Uterus (tissue), 3 donors: ENCODE measurements at regions not wholly inside any gene's neighbourhood (a gene's known extent, or its start where the extent isn't known, plus 50 kb on each side); places are given as distances from the start of the nearest gene placed in this dataset.

ENCODE experiments used
- DNase-seq, 2 donors: peaks; one replicate each; pipeline ENCODE4 v3.0.0-alpha.2; 2019 to 2020
- H3K27ac ChIP-seq, 2 donors: fragments of 200-600 bp; sonication (generic); 1 replicate in 1 of 2; 2 replicates in 1 of 2; pipeline ENCODE4 v1.5.1; 2016 to 2018
- H3K27me3 ChIP-seq, 2 donors: fragments of 200-600 bp; sonication (generic); one replicate each; pipeline ENCODE4 v1.5.1; 2018 to 2019; ENCODE audit warnings: control low read depth in 1 of 2
- H3K36me3 ChIP-seq, 2 donors: fragments of 200-600 bp; sonication (generic); one replicate each; pipeline ENCODE4 v1.5.1; 2019; ENCODE audit warnings: control low read depth in 1 of 2
- H3K4me1 ChIP-seq, 2 donors: fragments of 200-600 bp; sonication (generic); one replicate each; pipeline ENCODE4 v1.5.1; 2018 to 2019; ENCODE audit warnings: control low read depth in 1 of 2
- H3K4me3 ChIP-seq, 2 donors: fragments of 200-600 bp; sonication (generic); 1 replicate in 1 of 2; 2 replicates in 1 of 2; pipeline ENCODE4 v1.5.1; 2018 to 2019; ENCODE audit warnings: mild to moderate bottlenecking in 1 of 2
- H3K9me3 ChIP-seq, 2 donors: fragments of 200-600 bp; sonication (generic); one replicate each; pipeline ENCODE4 v1.5.1; 2019; ENCODE audit warnings: control low read depth in 1 of 2
- POLR2A ChIP-seq, 2 donors: fragments of 450-650 bp; IDR thresholded peaks; one replicate each; pipeline ENCODE4 v1.6.1; 2016; ENCODE audit warnings: antibody characterized with exemption in 2 of 2, mild to moderate bottlenecking in 1 of 2, moderate library complexity in 1 of 2
- intact Hi-C: fragments of 100-400 bp; cut with DNase I; formaldehyde crosslinking; loops from one replicate; pipeline ENCODE4 v1.15.1; 2023; ENCODE audit warnings: low total_unique reads
- TF ChIP-seq, protein P1 (sequence below), 4 experiments: fragments of 200-600 bp in 2 of 4; fragments of 450-650 bp in 2 of 4; sonication (generic) in 2 of 4; IDR thresholded peaks; one replicate each; pipeline ENCODE4 v1.5.1; 2016 to 2019; ENCODE audit warnings: antibody characterized with exemption in 4 of 4, mild to moderate bottlenecking in 2 of 4, moderate library complexity in 1 of 4
- donor health status: DM: yes; HTN: yes; CAD: no.

DNA sequence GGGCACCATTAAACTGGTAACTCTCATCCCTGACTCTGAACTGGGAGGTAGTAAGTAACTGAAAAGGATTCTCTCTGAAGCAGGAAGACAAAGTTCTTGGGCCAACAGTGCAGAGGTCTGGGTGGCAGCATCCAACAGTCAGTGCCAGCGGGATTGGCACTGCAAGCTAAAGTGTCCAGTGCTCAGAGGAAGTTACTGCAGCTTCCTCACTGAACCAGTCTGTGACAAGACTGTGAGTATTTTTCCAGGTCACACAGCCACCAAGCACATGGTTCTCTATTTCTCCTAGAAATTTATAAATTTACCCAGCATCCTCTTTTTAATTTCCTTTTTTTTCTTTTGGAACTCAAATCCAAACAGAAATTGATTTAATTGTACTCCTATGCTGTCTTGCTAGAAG is 81.6 kb upstream of the FAR2 start:
- H3K27ac ChIP-seq, result no peak overlapping the region
- H3K9me3 ChIP-seq, result no peaks in the 10 kb centered on the region
- no peaks in the 10 kb centered on the region for H3K27me3 ChIP-seq
- no peak for DNase-seq
- no peak for TF ChIP-seq POLR2A (IDR thresholded peaks at IDR 0.05)
- TF ChIP-seq, protein P1, sequence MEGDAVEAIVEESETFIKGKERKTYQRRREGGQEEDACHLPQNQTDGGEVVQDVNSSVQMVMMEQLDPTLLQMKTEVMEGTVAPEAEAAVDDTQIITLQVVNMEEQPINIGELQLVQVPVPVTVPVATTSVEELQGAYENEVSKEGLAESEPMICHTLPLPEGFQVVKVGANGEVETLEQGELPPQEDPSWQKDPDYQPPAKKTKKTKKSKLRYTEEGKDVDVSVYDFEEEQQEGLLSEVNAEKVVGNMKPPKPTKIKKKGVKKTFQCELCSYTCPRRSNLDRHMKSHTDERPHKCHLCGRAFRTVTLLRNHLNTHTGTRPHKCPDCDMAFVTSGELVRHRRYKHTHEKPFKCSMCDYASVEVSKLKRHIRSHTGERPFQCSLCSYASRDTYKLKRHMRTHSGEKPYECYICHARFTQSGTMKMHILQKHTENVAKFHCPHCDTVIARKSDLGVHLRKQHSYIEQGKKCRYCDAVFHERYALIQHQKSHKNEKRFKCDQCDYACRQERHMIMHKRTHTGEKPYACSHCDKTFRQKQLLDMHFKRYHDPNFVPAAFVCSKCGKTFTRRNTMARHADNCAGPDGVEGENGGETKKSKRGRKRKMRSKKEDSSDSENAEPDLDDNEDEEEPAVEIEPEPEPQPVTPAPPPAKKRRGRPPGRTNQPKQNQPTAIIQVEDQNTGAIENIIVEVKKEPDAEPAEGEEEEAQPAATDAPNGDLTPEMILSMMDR (IDR thresholded peaks at IDR 0.05), result no peak
- no peaks in the 10 kb centered on the region for H3K4me1 ChIP-seq
- intact Hi-C loops, result no loop called here
- no peak overlapping the region for H3K4me3 ChIP-seq
- H3K36me3 ChIP-seq, result no peaks in the 10 kb centered on the region

DNA sequence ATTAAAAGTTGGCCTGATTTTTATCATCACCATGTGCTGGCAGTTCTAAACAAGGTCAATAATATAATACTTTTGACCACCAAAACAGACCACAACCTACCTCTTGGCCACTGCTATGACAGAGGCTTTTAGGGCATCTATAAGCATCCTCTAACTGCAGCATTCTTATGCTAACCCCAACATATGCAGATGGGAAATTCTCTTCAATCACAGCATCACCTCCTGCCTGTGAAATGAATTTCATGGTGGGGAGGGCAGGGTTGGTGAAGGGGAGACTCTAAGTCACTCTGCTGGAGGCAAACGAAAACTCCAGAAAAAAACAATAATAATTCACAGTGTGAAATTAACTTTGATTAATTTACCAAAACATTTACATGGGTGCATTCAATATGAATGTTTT is 78.8 kb upstream of the FAR2 start:
- Histone ChIP-seq H3K36me3 (no peaks in the 10 kb centered on the region), H3K27me3 (no peaks in the 10 kb centered on the region), H3K4me1 (no peaks in the 10 kb centered on the region), H3K27ac (no peak overlapping the region), H3K9me3 (no peaks in the 10 kb centered on the region), H3K4me3 (no peak overlapping the region)
- intact Hi-C loops, result no loop called here
- TF ChIP-seq POLR2A (IDR thresholded peaks at IDR 0.05), result no peak
- TF ChIP-seq, protein P1 (IDR thresholded peaks at IDR 0.05), result no peak
- DNase-seq, result no peak

DNA sequence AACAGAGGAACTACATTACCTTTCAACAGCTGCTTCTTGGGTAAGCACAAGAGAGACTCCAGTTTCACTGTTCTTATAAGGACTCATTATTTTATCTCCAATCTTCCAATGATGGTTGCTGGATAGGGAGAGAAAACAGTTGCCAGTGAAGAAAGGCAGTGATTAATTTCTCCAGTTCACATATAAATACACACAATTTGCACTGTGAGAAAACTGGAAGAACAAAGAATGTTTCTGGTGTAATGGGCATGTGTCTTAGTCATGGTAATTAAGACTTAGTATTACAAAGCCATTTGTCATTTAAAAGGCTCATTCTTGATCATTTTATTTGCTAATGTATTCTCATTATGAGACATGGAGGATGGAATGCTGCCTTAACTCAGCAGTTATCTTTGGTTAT is 78.0 kb upstream of the FAR2 start:
- no peak overlapping the region for H3K4me3 ChIP-seq
- no peaks in the 10 kb centered on the region for H3K27me3 ChIP-seq
- intact Hi-C loops, result no loop called here
- no peaks in the 10 kb centered on the region for H3K4me1 ChIP-seq
- DNase-seq, result no peak
- TF ChIP-seq, protein P1 (IDR thresholded peaks at IDR 0.05), result no peak
- no peak for TF ChIP-seq POLR2A (IDR thresholded peaks at IDR 0.05)
- H3K9me3 ChIP-seq, result no peaks in the 10 kb centered on the region
- no peaks in the 10 kb centered on the region for H3K36me3 ChIP-seq
- no peak overlapping the region for H3K27ac ChIP-seq

DNA sequence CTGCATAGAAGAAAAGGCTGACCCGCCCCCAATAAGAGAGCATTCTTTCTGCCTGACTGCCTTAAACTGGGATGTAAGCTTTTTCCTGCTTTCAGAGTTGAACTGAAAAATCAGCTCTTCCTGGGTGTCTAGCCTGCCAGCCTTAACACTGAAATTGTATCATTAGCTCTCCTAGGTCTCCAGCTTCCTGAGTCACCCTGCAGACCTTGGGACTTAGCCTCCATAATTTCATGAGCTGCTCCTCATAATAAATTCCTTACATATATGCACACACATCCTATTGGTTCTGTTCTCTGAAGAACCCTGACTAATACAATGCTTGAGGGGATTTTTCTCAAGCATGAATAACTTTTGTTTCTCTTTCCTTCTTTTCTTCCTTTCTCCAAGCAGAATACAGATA is 76.4 kb upstream of the FAR2 start:
- no peaks in the 10 kb centered on the region for H3K9me3 ChIP-seq
- no peak for DNase-seq
- TF ChIP-seq, protein P1 (IDR thresholded peaks at IDR 0.05), result no peak
- no peak for TF ChIP-seq POLR2A (IDR thresholded peaks at IDR 0.05)
- no peaks in the 10 kb centered on the region for H3K36me3 ChIP-seq
- intact Hi-C loops, result no loop called here
- H3K27ac ChIP-seq, result no peak overlapping the region
- no peaks in the 10 kb centered on the region for H3K27me3 ChIP-seq
- no peaks in the 10 kb centered on the region for H3K4me1 ChIP-seq
- no peak overlapping the region for H3K4me3 ChIP-seq

DNA sequence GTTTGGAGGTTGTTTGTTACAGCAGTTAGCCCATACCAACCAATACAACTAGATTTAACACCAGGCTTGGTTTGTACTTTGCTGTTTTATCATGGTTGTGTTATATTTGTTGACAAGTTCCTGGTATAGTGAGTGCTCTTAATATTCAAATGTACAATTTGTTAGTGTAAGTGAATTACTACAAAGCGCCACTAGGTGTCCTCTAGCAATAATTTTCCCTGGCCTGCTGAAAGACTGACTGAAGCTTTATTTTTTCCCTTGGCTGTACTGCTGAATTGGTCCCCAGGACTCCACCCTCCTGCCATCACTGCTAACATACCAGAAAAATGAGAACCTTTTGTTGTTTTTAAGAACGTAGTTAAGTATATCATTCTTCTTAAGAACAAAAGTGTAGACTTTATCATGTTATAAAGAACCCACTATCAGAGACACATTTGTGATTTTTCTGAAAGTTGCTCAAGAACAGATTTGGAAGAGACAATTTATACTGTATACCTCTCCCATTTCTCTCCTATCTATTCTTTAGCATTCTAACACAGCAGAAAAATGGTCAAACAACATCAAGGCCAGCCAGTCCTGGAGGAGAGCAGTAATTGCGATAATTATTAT is 75.3 kb upstream of the FAR2 start:
- Histone ChIP-seq H3K9me3 (no peaks in the 10 kb centered on the region), H3K4me3 (no peak overlapping the region), H3K36me3 (no peaks in the 10 kb centered on the region), H3K27ac (no peak overlapping the region), H3K4me1 (no peaks in the 10 kb centered on the region), H3K27me3 (no peaks in the 10 kb centered on the region)
- no peak for TF ChIP-seq POLR2A (IDR thresholded peaks at IDR 0.05)
- TF ChIP-seq, protein P1 (IDR thresholded peaks at IDR 0.05), result peak; percentile 54 to 72 (median 65)
- intact Hi-C loops, result no loop called here
- DNase-seq, result no peak
